ENCODE measurements at regions not wholly inside any gene's neighbourhood (a gene's known extent, or its start where the extent isn't known, plus 50 kb on each side); places are given as distances from the start of the nearest gene placed in this dataset.

DNA sequence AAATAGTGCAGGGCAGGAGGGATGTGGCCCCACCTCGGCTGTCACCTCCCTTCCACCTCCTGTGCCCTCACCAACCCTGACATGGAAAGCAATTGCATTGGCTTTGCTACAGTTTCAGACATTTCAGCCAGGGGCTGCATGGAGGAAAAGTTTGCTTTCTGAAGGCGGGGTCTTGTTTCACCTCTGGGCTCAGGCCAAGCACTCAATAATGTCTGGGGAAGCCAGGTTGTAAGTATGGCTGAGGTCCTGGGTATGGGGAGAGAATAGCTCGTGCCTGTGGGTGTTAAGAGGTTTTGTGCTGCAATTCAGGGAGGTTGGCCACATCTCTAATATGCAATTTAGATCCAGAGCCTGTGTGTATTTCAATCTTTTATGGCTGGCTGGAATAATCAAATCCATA is 238.4 kb upstream of the MKI67 start:
- Histone ChIP-seq H2AFZ (ENCODE audit: low read depth, low read length) (no peak overlapping the region), H3K4me3 (ENCODE audit: low read length) (no peak overlapping the region), H3K4me2 (ENCODE audit: low read length) (no peak overlapping the region), H3K9me3 (ENCODE audit: low read length) (no peaks in the 10 kb centered on the region), H3K79me2 (replicated peaks; ENCODE audit: insufficient read depth, low read length) (no peaks in the 10 kb centered on the region), H3K36me3 (ENCODE audit: insufficient read depth, low read length) (no peaks in the 10 kb centered on the region), H3K27me3 (ENCODE audit: insufficient read depth, low read depth, low read length) (no peaks in the 10 kb centered on the region), H3K9ac (ENCODE audit: low read length) (no peak overlapping the region), H4K20me1 (ENCODE audit: insufficient read depth) (no peaks in the 10 kb centered on the region), H3K27ac (ENCODE audit: low read length) (no peak overlapping the region), H3K9me2 (ENCODE audit: insufficient read depth, low read length) (no peaks in the 10 kb centered on the region), H3F3A (ENCODE audit: insufficient read depth, low read length, poor library complexity, severe bottlenecking) (no peaks in the 10 kb centered on the region)
- TF ChIP-seq POLR2AphosphoS5 (IDR thresholded peaks at IDR 0.05) (no peak), EZH2 (IDR thresholded peaks at IDR 0.05; ENCODE audit: borderline replicate concordance, insufficient read depth, low read length, poor library complexity, severe bottlenecking) (no peak), SMC3 (conservative IDR thresholded peaks at IDR 0.05; ENCODE audit: poor library complexity) (no peak), MXI1 (conservative IDR thresholded peaks at IDR 0.05; ENCODE audit: poor library complexity, severe bottlenecking) (no peak), EP300 (conservative IDR thresholded peaks at IDR 0.05; ENCODE audit: poor library complexity, severe bottlenecking) (no peak), RAD21 (conservative IDR thresholded peaks at IDR 0.05) (no peak), TAF1 (IDR thresholded peaks at IDR 0.05; ENCODE audit: low read depth) (no peak)
- TF ChIP-seq, protein P1, sequence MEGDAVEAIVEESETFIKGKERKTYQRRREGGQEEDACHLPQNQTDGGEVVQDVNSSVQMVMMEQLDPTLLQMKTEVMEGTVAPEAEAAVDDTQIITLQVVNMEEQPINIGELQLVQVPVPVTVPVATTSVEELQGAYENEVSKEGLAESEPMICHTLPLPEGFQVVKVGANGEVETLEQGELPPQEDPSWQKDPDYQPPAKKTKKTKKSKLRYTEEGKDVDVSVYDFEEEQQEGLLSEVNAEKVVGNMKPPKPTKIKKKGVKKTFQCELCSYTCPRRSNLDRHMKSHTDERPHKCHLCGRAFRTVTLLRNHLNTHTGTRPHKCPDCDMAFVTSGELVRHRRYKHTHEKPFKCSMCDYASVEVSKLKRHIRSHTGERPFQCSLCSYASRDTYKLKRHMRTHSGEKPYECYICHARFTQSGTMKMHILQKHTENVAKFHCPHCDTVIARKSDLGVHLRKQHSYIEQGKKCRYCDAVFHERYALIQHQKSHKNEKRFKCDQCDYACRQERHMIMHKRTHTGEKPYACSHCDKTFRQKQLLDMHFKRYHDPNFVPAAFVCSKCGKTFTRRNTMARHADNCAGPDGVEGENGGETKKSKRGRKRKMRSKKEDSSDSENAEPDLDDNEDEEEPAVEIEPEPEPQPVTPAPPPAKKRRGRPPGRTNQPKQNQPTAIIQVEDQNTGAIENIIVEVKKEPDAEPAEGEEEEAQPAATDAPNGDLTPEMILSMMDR (IDR thresholded peaks at IDR 0.05; ENCODE audit: poor library complexity, severe bottlenecking) = no peak
- TF ChIP-seq, protein P2, sequence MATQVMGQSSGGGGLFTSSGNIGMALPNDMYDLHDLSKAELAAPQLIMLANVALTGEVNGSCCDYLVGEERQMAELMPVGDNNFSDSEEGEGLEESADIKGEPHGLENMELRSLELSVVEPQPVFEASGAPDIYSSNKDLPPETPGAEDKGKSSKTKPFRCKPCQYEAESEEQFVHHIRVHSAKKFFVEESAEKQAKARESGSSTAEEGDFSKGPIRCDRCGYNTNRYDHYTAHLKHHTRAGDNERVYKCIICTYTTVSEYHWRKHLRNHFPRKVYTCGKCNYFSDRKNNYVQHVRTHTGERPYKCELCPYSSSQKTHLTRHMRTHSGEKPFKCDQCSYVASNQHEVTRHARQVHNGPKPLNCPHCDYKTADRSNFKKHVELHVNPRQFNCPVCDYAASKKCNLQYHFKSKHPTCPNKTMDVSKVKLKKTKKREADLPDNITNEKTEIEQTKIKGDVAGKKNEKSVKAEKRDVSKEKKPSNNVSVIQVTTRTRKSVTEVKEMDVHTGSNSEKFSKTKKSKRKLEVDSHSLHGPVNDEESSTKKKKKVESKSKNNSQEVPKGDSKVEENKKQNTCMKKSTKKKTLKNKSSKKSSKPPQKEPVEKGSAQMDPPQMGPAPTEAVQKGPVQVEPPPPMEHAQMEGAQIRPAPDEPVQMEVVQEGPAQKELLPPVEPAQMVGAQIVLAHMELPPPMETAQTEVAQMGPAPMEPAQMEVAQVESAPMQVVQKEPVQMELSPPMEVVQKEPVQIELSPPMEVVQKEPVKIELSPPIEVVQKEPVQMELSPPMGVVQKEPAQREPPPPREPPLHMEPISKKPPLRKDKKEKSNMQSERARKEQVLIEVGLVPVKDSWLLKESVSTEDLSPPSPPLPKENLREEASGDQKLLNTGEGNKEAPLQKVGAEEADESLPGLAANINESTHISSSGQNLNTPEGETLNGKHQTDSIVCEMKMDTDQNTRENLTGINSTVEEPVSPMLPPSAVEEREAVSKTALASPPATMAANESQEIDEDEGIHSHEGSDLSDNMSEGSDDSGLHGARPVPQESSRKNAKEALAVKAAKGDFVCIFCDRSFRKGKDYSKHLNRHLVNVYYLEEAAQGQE (IDR thresholded peaks at IDR 0.05; ENCODE audit: borderline replicate concordance) = no peak

- Histone ChIP-seq H3K27me3 (ENCODE audit: insufficient read depth, low read depth, low read length) (no peaks in the 10 kb centered on the region), H3K27ac (ENCODE audit: low read length) (no peak overlapping the region), H3K9me3 (ENCODE audit: low read length) (no peaks in the 10 kb centered on the region)
Observed at GRCh38 chr10:128365156-128365725, 239.0 kb upstream of the MKI67 start.

More at GRCh38 chr10:128365156-128365725, 239.0 kb upstream of the MKI67 start:
- H3K4me2 ChIP-seq (ENCODE audit: low read length) = no peak overlapping the region
- no peaks in the 10 kb centered on the region for H3K79me2 ChIP-seq (replicated peaks; ENCODE audit: insufficient read depth, low read length)
- no peak overlapping the region for H2AFZ ChIP-seq (ENCODE audit: low read depth, low read length)
- TF ChIP-seq, protein P1 (IDR thresholded peaks at IDR 0.05; ENCODE audit: poor library complexity, severe bottlenecking) = no peak
- TF ChIP-seq, protein P2 (IDR thresholded peaks at IDR 0.05; ENCODE audit: borderline replicate concordance) = no peak
- TF ChIP-seq SMC3 (conservative IDR thresholded peaks at IDR 0.05; ENCODE audit: poor library complexity) = no peak
- no peak for TF ChIP-seq TAF1 (IDR thresholded peaks at IDR 0.05; ENCODE audit: low read depth)
- TF ChIP-seq EP300 (conservative IDR thresholded peaks at IDR 0.05; ENCODE audit: poor library complexity, severe bottlenecking) = no peak
- no peak for TF ChIP-seq EZH2 (IDR thresholded peaks at IDR 0.05; ENCODE audit: borderline replicate concordance, insufficient read depth, low read length, poor library complexity, severe bottlenecking)
- TF ChIP-seq POLR2AphosphoS5 (IDR thresholded peaks at IDR 0.05) = no peak
- no peaks in the 10 kb centered on the region for H3K36me3 ChIP-seq (ENCODE audit: insufficient read depth, low read length)
- H4K20me1 ChIP-seq (ENCODE audit: insufficient read depth) = no peaks in the 10 kb centered on the region
- H3K9me2 ChIP-seq (ENCODE audit: insufficient read depth, low read length) = no peaks in the 10 kb centered on the region
- no peak overlapping the region for H3K4me3 ChIP-seq (ENCODE audit: low read length)
- no peak overlapping the region for H3K9ac ChIP-seq (ENCODE audit: low read length)
- H3F3A ChIP-seq (ENCODE audit: insufficient read depth, low read length, poor library complexity, severe bottlenecking) = no peaks in the 10 kb centered on the region
